ENCODE measurements at regions not wholly inside any gene's neighbourhood (a gene's known extent, or its start where the extent isn't known, plus 50 kb on each side); places are given as distances from the start of the nearest gene placed in this dataset.

GRCh38 chr12:131591714-131592709 is 118.9 kb upstream of the SFSWAP start:
- TF ChIP-seq POLR2A (IDR thresholded peaks at IDR 0.05) (no peak), CTCF (IDR thresholded peaks at IDR 0.05) (no peak)
